HG02981 (cell line): ENCODE measurements at regions not wholly inside any gene's neighbourhood (a gene's known extent, or its start where the extent isn't known, plus 50 kb on each side); places are given as distances from the start of the nearest gene placed in this dataset.

Experiments used
- ATAC-seq: cut with Tn5 transposase; IDR thresholded peaks from one replicate; pipeline ENCODE4 v1.9.1; 2021; ENCODE audit warnings: mild to moderate bottlenecking, moderate library complexity; ENCODE audit not compliant: unreplicated experiment

- no peak for ATAC-seq
Measured at GRCh38 chr16:62149631-62150030, 113.4 kb upstream of the CDH8 start.

DNA sequence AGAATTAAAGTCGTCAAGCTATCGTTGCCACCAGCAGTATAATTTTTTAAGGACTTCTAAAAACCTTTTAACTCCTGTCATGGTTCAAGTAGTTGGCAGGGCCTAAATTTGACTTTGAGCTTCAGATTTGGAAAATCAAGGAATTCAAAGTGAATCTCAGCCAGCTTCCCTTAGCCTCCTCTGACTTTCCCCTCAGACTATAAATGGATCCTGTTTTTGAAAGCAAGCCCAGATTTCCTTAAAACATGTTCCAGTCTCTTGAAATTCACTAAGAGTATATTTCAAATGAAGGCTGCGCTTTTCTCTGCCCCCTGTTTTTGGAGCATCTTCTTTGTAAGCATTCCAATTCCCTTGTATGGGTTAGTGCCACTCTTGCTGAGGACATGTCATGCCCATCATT, 101.8 kb upstream of the CDH8 start:
- ATAC-seq = no peak

DNA sequence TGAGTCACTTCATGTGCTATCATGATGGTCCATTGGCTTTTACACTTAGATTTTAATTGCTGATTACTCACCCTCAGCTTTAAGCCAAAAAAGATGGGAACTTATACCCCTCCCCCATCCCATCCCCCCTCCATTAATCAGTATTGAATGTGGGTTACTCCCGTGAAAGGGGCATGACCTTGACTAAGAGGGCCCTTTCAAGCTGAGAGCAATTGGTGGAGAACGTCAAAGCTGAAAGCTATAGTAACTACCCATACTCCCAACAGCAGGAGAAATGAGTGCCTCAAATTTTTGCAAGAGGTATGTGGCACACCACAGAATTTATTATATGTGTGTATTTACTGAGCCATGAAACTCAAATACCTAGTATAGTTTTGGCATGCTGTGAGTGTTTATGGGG, 99.7 kb upstream of the CDH8 start:
- no peak for ATAC-seq

- ATAC-seq = no peak
Measured at GRCh38 chr16:62135446-62135845, 99.2 kb upstream of the CDH8 start.

GRCh38 chr16:62130101-62130500, 93.9 kb upstream of the CDH8 start:
- ATAC-seq = no peak

GRCh38 chr16:62105244-62105643, 69.0 kb upstream of the CDH8 start:
- no peak for ATAC-seq

GRCh38 chr16:62102588-62102987, 66.3 kb upstream of the CDH8 start:
- no peak for ATAC-seq

- ATAC-seq = no peak
Measured at GRCh38 chr16:62100651-62101050, 64.4 kb upstream of the CDH8 start.

GRCh38 chr16:62089715-62090114, 53.5 kb upstream of the CDH8 start:
- ATAC-seq = no peak

- no peak for ATAC-seq
Measured at GRCh38 chr16:62088731-62089410, 52.6 kb upstream of the CDH8 start.
